PC-9 (cell line): ENCODE measurements at regions not wholly inside any gene's neighbourhood (a gene's known extent, or its start where the extent isn't known, plus 50 kb on each side); places are given as distances from the start of the nearest gene placed in this dataset.
A peak's percentile ranks its signal among the peaks of the same experiment; 100 is the strongest.

Source experiments
- BruUV-seq: library from RNA; stranded (reverse); fragments of 400-500 nt; replicated peaks from 2 replicates; lab custom pipeline; 2021; lab: Mats Ljungman, UMichigan
- CTCF ChIA-PET: fragments of 300-600 bp; sonication (Branson Sonifier 250); formaldehyde crosslinking; loops from one replicate; lab custom pipeline; 2022; ENCODE audit warnings: antibody characterized with exemption; lab: Charles Lee
- POLR2A ChIA-PET: fragments of 300-600 bp; sonication (Branson Sonifier 250); formaldehyde crosslinking; loops from one replicate; lab custom pipeline; 2022; ENCODE audit warnings: antibody characterized with exemption; ENCODE audit not compliant: unreplicated experiment; lab: Charles Lee
- DNase-seq, 2 experiments: peaks; one replicate each; pipeline versions ENCODE4 v3.0.0 to v3.0.0-alpha.2; 2015 to 2022; ENCODE audit warnings: mixed read lengths in 1 of 2
- H2AFZ ChIP-seq: fragments of 200-600 bp; sonication (generic); 2 replicates; pipeline ENCODE4 v1.8.1; 2017; ENCODE audit warnings: antibody characterized with exemption
- H3F3A ChIP-seq: fragments of 200-600 bp; sonication (generic); 2 replicates; pipeline ENCODE4 v1.8.1; 2017; ENCODE audit warnings: antibody characterized with exemption, mild to moderate bottlenecking, low read depth; ENCODE audit not compliant: insufficient read depth
- H3K27ac ChIP-seq: fragments of 200-600 bp; sonication (generic); 2 replicates; pipeline ENCODE4 v1.6.1; 2016; ENCODE audit warnings: mixed run types
- H3K27me3 ChIP-seq: fragments of 200-600 bp; sonication (generic); 2 replicates; pipeline ENCODE4 v1.6.1; 2016; ENCODE audit warnings: low read depth, mixed run types; ENCODE audit not compliant: insufficient read depth
- H3K36me3 ChIP-seq: fragments of 200-600 bp; sonication (generic); 2 replicates; pipeline ENCODE4 v1.6.1; 2016; ENCODE audit warnings: low read depth, mixed run types
- H3K4me1 ChIP-seq: fragments of 200-600 bp; sonication (generic); replicated peaks from 2 replicates; pipeline ENCODE4 v1.6.1; 2016; ENCODE audit warnings: mixed run types; ENCODE audit not compliant: insufficient read depth
- H3K4me2 ChIP-seq: fragments of 200-600 bp; sonication (generic); 2 replicates; pipeline ENCODE4 v1.6.1; 2017; ENCODE audit warnings: mixed run types
- H3K4me3 ChIP-seq: fragments of 200-600 bp; sonication (generic); 2 replicates; pipeline ENCODE4 v1.6.1; 2016; ENCODE audit warnings: mixed run types
- H3K79me2 ChIP-seq: fragments of 200-600 bp; sonication (generic); 2 replicates; pipeline ENCODE4 v1.6.1; 2017; ENCODE audit warnings: low read depth, mixed run types
- H3K9me2 ChIP-seq: fragments of 200-600 bp; sonication (generic); 2 replicates; pipeline ENCODE4 v1.8.1; 2017; ENCODE audit warnings: mild to moderate bottlenecking; ENCODE audit not compliant: insufficient read depth
- H3K9me3 ChIP-seq: fragments of 200-600 bp; sonication (generic); 2 replicates; pipeline ENCODE4 v1.8.1; 2016; ENCODE audit warnings: low read depth; ENCODE audit not compliant: insufficient read depth
- H4K20me1 ChIP-seq: fragments of 200-600 bp; sonication (generic); 2 replicates; pipeline ENCODE4 v1.8.1; 2017; ENCODE audit not compliant: insufficient read depth
- EZH2 ChIP-seq: fragments of 200-600 bp; sonication (generic); IDR thresholded peaks from 2 replicates; pipeline ENCODE4 v1.8.0; 2017; ENCODE audit warnings: antibody characterized with exemption, low read depth
- intact Hi-C: fragments of 100-400 bp; cut with micrococcal nuclease; formaldehyde crosslinking; loops from one replicate; pipeline ENCODE4 v1.10.0; 2022; ENCODE audit not compliant: unreplicated experiment
- TF ChIP-seq, protein P1 (sequence below): fragments of 200-600 bp; sonication (generic); conservative IDR thresholded peaks from 2 replicates; pipeline ENCODE4 v1.6.1; 2017; ENCODE audit warnings: mixed run types, antibody characterized with exemption, mild to moderate bottlenecking, moderate library complexity

DNA sequence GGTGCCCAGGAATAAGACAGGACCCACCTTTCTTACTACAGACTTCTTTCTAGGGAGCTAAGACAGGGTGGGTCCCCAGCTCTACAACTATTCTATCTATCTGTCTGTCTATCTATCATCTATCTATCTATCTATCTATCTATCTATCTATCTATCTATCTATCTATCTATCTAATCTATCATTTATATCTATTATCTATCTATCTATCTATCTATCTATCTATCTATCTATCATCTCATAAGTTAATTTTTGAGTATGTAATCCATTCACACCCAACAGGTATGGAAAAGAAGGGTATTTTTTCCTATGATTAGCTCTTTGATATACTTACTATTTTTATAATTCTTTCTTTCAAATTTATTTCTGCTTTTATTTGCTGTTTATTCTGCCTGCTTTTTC is 55.9 kb downstream of the BAMBI start:
- Histone ChIP-seq H3K4me2 (no peak overlapping the region), H4K20me1 (no peaks in the 10 kb centered on the region), H3F3A (peaks cover 16% of the 10 kb centered on the region), H3K27me3 (no peaks in the 10 kb centered on the region), H3K9me3 (no peaks in the 10 kb centered on the region), H3K27ac (no peak overlapping the region), H2AFZ (no peak overlapping the region), H3K79me2 (no peaks in the 10 kb centered on the region), H3K36me3 (no peaks in the 10 kb centered on the region), H3K4me3 (no peak overlapping the region), H3K9me2 (no peaks in the 10 kb centered on the region), H3K4me1 (no peaks in the 10 kb centered on the region)
- no peak for DNase-seq
- TF ChIP-seq, protein P1, sequence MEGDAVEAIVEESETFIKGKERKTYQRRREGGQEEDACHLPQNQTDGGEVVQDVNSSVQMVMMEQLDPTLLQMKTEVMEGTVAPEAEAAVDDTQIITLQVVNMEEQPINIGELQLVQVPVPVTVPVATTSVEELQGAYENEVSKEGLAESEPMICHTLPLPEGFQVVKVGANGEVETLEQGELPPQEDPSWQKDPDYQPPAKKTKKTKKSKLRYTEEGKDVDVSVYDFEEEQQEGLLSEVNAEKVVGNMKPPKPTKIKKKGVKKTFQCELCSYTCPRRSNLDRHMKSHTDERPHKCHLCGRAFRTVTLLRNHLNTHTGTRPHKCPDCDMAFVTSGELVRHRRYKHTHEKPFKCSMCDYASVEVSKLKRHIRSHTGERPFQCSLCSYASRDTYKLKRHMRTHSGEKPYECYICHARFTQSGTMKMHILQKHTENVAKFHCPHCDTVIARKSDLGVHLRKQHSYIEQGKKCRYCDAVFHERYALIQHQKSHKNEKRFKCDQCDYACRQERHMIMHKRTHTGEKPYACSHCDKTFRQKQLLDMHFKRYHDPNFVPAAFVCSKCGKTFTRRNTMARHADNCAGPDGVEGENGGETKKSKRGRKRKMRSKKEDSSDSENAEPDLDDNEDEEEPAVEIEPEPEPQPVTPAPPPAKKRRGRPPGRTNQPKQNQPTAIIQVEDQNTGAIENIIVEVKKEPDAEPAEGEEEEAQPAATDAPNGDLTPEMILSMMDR: no peak
- TF ChIP-seq EZH2: no peak
- ChIA-PET POLR2A (no interaction called here), CTCF (no interaction called here)
- BruUV-seq: no TSS peak
- intact Hi-C loops: no loop called here

DNA sequence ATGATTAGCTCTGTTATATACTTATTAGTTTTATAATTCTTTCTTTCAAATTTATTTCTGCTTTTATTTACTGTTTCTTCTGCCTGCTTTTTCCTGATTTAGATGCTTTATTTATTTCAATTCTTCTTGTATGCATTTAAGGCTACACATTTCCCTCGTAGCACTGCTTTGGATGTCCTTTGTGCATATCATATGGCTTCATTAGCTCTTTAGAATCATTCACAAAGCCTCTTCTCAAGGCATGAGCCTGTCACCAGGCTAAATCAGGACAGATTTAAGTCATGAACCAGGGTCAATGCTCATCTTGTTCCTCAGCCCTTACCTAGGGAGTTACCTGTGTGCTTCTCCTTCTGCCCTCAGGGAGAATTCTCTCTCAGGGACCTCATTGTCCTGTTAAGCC is 56.3 kb downstream of the BAMBI start:
- no peaks in the 10 kb centered on the region for H3K27me3 ChIP-seq
- no peak overlapping the region for H3K27ac ChIP-seq
- H3K4me1 ChIP-seq: no peaks in the 10 kb centered on the region
- POLR2A ChIA-PET: no interaction called here
- TF ChIP-seq, protein P1: no peak
- TF ChIP-seq EZH2: no peak
- no peaks in the 10 kb centered on the region for H3K36me3 ChIP-seq
- no peaks in the 10 kb centered on the region for H4K20me1 ChIP-seq
- H3K9me2 ChIP-seq: no peaks in the 10 kb centered on the region
- no peak overlapping the region for H3K4me2 ChIP-seq
- H2AFZ ChIP-seq: no peak overlapping the region
- intact Hi-C loops: no loop called here
- CTCF ChIA-PET: no interaction called here
- DNase-seq: no peak
- H3K79me2 ChIP-seq: no peaks in the 10 kb centered on the region
- no peak overlapping the region for H3K4me3 ChIP-seq
- H3K9me3 ChIP-seq: no peaks in the 10 kb centered on the region
- peaks cover 15% of the 10 kb centered on the region for H3F3A ChIP-seq
- no TSS peak for BruUV-seq

DNA sequence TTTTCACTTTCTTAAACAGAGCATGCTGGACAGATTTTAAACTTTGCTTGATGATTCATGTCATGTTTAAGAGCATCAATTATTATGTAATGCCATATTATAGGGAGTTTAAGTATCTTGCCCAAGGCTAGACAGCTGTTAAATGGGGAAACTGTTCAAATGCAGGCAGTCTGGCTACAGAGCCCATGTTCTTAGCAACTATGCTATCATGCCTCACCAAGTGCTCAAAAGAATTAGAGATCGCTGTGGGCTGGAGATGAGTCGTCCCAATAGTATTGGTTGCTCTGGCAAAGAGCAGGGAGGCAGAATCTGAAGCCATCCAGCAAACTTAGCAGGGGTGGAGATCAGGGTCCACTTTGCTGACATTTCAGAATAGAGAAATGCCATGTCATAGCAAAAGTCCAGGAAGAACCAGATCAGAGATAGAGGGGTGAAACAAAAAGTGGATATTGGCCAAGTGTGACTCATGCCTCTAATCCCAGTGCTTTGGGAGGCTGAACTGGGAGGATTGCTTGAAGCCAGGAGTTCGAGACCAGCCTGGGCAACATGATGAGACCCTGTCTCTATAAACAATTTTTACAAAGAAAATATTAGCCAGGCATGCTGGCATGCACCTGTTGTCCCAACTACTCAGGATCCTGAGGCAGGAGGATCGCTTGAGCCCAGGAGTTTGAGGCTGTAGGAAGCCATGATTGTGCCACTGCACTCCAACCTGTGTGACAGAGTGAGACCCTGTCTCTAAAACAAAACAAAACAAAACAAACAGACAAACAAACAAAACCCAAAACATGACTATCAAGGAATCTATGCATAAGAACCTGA is 57.8 kb downstream of the BAMBI start:
- no peak overlapping the region for H3K4me3 ChIP-seq
- H3K9me3 ChIP-seq: no peaks in the 10 kb centered on the region
- H3K9me2 ChIP-seq: no peaks in the 10 kb centered on the region
- intact Hi-C loops: no loop called here
- H3K4me2 ChIP-seq: no peak overlapping the region
- no peak for TF ChIP-seq EZH2
- TF ChIP-seq, protein P1: no peak
- no peaks in the 10 kb centered on the region for H3K4me1 ChIP-seq
- H3F3A ChIP-seq: peaks cover 15% of the 10 kb centered on the region
- ChIA-PET CTCF (no interaction called here), POLR2A (no interaction called here)
- H3K36me3 ChIP-seq: no peaks in the 10 kb centered on the region
- H3K27me3 ChIP-seq: no peaks in the 10 kb centered on the region
- H4K20me1 ChIP-seq: no peaks in the 10 kb centered on the region
- H2AFZ ChIP-seq: no peak overlapping the region
- BruUV-seq: no TSS peak
- DNase-seq: peak; percentile 2 to 80
- H3K79me2 ChIP-seq: no peaks in the 10 kb centered on the region
- H3K27ac ChIP-seq: peak overlapping the region; percentile 42
